Stomach (tissue), 8 donors: ENCODE measurements at regions not wholly inside any gene's neighbourhood (a gene's known extent, or its start where the extent isn't known, plus 50 kb on each side); places are given as distances from the start of the nearest gene placed in this dataset.

ENCODE experiments used
- DNase-seq, 2 donors: peaks; one replicate each; pipeline versions ENCODE4 v3.0.0 to v3.0.0-alpha.2; 2013 to 2019
- H3K27ac ChIP-seq, 5 donors: fragments of 200-600 bp in 4 of 5; sonication (generic) in 4 of 5; one replicate each; pipeline ENCODE4 v1.5.1; 2013 to 2019; ENCODE audit warnings: mild to moderate bottlenecking in 1 of 5, moderate library complexity in 1 of 5
- H3K27me3 ChIP-seq, 3 donors: fragments of 200-600 bp; sonication (generic); one replicate each; pipeline ENCODE4 v1.5.1; 2017 to 2019; ENCODE audit warnings: mixed run types in 1 of 3
- H3K36me3 ChIP-seq, 4 donors: fragments of 200-600 bp; sonication (generic); 1 replicate in 3 of 4; 2 replicates in 1 of 4; pipeline ENCODE4 v1.5.1; 2016 to 2019
- H3K4me1 ChIP-seq, 4 donors: fragments of 200-600 bp; sonication (generic); one replicate each; pipeline ENCODE4 v1.5.1; 2016 to 2019
- H3K4me3 ChIP-seq, 4 donors: fragments of 200-600 bp; sonication (generic) in 3 of 4; one replicate each; pipeline ENCODE4 v1.5.1; 2016 to 2019; ENCODE audit warnings: mild to moderate bottlenecking in 1 of 4
- H3K9me3 ChIP-seq, 4 donors: fragments of 200-600 bp; sonication (generic); one replicate each; pipeline ENCODE4 v1.5.1; 2016 to 2019
- CTCF ChIP-seq, 7 experiments: fragments of 450-650 bp in 4 of 7; fragments of 200-600 bp in 3 of 7; sonication (generic) in 3 of 7; IDR thresholded peaks; one replicate each; pipeline ENCODE4 v1.5.1; 2016 to 2019; ENCODE audit warnings: antibody characterized with exemption in 7 of 7, control low read depth in 2 of 7, mild to moderate bottlenecking in 1 of 7
- EP300 ChIP-seq: sonication (generic); formaldehyde crosslinking; IDR thresholded peaks from one replicate; pipeline ENCODE4 v1.6.1; 2017; ENCODE audit warnings: antibody characterized with exemption
- POLR2A ChIP-seq, 4 donors: fragments of 450-650 bp; IDR thresholded peaks; one replicate each; pipeline ENCODE4 v1.6.1; 2016; ENCODE audit warnings: antibody characterized with exemption in 4 of 4, control low read depth in 2 of 4, mild to moderate bottlenecking in 1 of 4, moderate library complexity in 1 of 4
- POLR2AphosphoS5 ChIP-seq, 3 donors: sonication (generic); formaldehyde crosslinking; IDR thresholded peaks; one replicate each; pipeline ENCODE4 v1.6.1; 2016; ENCODE audit warnings: antibody characterized with exemption in 3 of 3
- WGBS, 5 donors: extraction: QIAGEN DNeasy Blood & Tissue Kit in 3 of 5; methylation state at CpG; one replicate each; pipeline versions ENCODE4 v1.1.5 to v1.1.7; 2013 to 2018; 5-methylcytosine and 5-hydroxymethylcytosine counted together
- intact Hi-C: fragments of 100-400 bp; cut with DNase I; formaldehyde crosslinking; loops from one replicate; pipeline ENCODE4 v1.15.1; 2023; ENCODE audit warnings: low total_unique reads
- donor health status: healthy with polysubstance abuse.
- donor health status: Bipolar disorder and iron deficiency.
- donor health status: healthy.

DNA sequence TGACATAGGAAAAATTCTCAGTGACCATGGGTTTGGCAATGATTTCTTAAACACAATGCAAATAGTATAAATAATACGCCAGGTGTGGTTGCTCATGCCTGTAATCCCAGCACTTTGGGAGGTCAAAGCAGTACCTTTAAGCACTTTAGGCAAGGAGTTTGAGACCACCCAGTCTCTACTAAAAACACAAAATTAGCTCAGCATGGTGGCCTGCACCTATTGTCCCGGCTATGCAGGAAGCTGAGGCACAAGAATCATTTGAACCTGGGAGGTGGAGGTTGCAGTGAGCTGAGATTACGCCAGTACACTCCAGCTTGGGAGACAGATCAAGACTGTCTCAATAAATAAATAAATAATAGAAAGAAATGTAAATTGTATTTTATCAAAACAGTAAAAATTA lies 356.5 kb upstream of the SLITRK6 start:
- Histone ChIP-seq H3K27me3 (no peaks in the 10 kb centered on the region), H3K4me1 (no peaks in the 10 kb centered on the region), H3K27ac (no peak overlapping the region), H3K36me3 (no peaks in the 10 kb centered on the region), H3K9me3 (peaks cover 0 to 3% (median 0%) of the 10 kb centered on the region in 4 donors), H3K4me3 (no peak overlapping the region)
- 64 to 84% (median 79%) methylated on average over 3 of the region's 3 CpGs for WGBS, 5 donors
- TF ChIP-seq CTCF (IDR thresholded peaks at IDR 0.05) (no peak), POLR2A (IDR thresholded peaks at IDR 0.05) (no peak), POLR2AphosphoS5 (IDR thresholded peaks at IDR 0.05) (no peak), EP300 (no peak)
- no peak for DNase-seq
- intact Hi-C loops: no loop called here

GRCh38 chr13:86142080-86142479 lies 342.9 kb upstream of the SLITRK6 start:
- no peak for TF ChIP-seq POLR2AphosphoS5 (IDR thresholded peaks at IDR 0.05)
- TF ChIP-seq POLR2A (IDR thresholded peaks at IDR 0.05): no peak
- TF ChIP-seq CTCF (IDR thresholded peaks at IDR 0.05): no peak
- no peak for TF ChIP-seq EP300
- H3K9me3 ChIP-seq: peaks cover 0 to 10% (median 0%) of the 10 kb centered on the region in 4 donors
- DNase-seq: no peak
- 78 to 87% (median 84%) methylated on average over 4 of the region's 4 CpGs for whole genome bisulfite sequencing, 5 donors
- no peaks in the 10 kb centered on the region for H3K36me3 ChIP-seq
- H3K27me3 ChIP-seq: no peaks in the 10 kb centered on the region
- no peaks in the 10 kb centered on the region for H3K4me1 ChIP-seq
- H3K4me3 ChIP-seq: no peak overlapping the region
- intact Hi-C loops: no loop called here
- H3K27ac ChIP-seq: no peak overlapping the region

DNA sequence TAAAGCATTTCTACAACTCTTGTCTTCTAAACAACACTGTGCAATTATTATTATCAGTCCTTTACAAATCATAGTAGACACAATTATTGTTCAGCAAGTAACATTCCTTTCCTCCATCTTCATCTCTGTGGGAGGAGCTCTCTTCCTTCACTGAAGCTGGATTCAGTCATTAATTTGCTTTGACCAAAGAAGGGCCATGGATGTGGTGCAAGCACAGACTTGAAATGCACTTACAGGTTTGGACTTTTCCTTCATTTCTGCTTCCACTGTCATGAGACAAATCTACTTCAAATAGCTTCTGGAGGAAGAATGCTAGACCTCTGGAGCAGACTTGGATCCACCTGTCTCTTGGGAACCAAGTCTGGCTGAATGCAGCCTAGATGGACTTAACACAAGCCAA lies 336.6 kb upstream of the SLITRK6 start:
- no peaks in the 10 kb centered on the region for H3K36me3 ChIP-seq
- no peaks in the 10 kb centered on the region for H3K27me3 ChIP-seq

GRCh38 chr13:86121881-86122280 lies 322.7 kb upstream of the SLITRK6 start:
- no peak overlapping the region for H3K27ac ChIP-seq
- H3K36me3 ChIP-seq: no peaks in the 10 kb centered on the region
- DNase-seq: no peak
- intact Hi-C loops: no loop called here
- WGBS, 5 donors: 60 to 77% (median 70%) methylated on average over 3 of the region's 3 CpGs
- H3K27me3 ChIP-seq: no peaks in the 10 kb centered on the region
- TF ChIP-seq CTCF (IDR thresholded peaks at IDR 0.05) (no peak), EP300 (no peak), POLR2AphosphoS5 (IDR thresholded peaks at IDR 0.05) (no peak), POLR2A (IDR thresholded peaks at IDR 0.05) (no peak)
- H3K4me1 ChIP-seq: no peaks in the 10 kb centered on the region
- no peak overlapping the region for H3K4me3 ChIP-seq
- peaks cover 0 to 7% (median 0%) of the 10 kb centered on the region in 4 donors for H3K9me3 ChIP-seq

More for the DNA sequence above, 336.6 kb upstream of the SLITRK6 start:
- H3K27ac ChIP-seq: no peak overlapping the region
- intact Hi-C loops: no loop called here
- no peaks in the 10 kb centered on the region for H3K4me1 ChIP-seq
- no peak for DNase-seq
- H3K9me3 ChIP-seq: peaks cover 0 to 7% (median 2%) of the 10 kb centered on the region in 4 donors
- H3K4me3 ChIP-seq: no peak overlapping the region
- TF ChIP-seq POLR2AphosphoS5 (IDR thresholded peaks at IDR 0.05): no peak
- no peak for TF ChIP-seq CTCF (IDR thresholded peaks at IDR 0.05)
- no peak for TF ChIP-seq POLR2A (IDR thresholded peaks at IDR 0.05)
- TF ChIP-seq EP300: no peak
